Skeletal muscle cell (primary cell): ENCODE measurements at regions not wholly inside any gene's neighbourhood (a gene's known extent, or its start where the extent isn't known, plus 50 kb on each side); places are given as distances from the start of the nearest gene placed in this dataset.
"Not testable (repeated sequence)": the region's sequence is repeated elsewhere in the genome, so short reads cannot be mapped to it uniquely, and the experiment has no call there.

Source experiments
- DNase-seq: peaks from one replicate; pipeline ENCODE4 v3.0.0-alpha.2; 2010; ENCODE audit warnings: low read depth
- H3K4me3 ChIP-seq: 2 replicates; pipeline ENCODE4 v1.5.1; 2011; ENCODE audit warnings: low read depth, mild to moderate bottlenecking, control low read depth, low read length, moderate library complexity

GRCh38 chr6:16840725-16841124 lies 79.5 kb upstream of the ATXN1 start:
- no peak overlapping the region for H3K4me3 ChIP-seq
- DNase-seq = no peak

DNA sequence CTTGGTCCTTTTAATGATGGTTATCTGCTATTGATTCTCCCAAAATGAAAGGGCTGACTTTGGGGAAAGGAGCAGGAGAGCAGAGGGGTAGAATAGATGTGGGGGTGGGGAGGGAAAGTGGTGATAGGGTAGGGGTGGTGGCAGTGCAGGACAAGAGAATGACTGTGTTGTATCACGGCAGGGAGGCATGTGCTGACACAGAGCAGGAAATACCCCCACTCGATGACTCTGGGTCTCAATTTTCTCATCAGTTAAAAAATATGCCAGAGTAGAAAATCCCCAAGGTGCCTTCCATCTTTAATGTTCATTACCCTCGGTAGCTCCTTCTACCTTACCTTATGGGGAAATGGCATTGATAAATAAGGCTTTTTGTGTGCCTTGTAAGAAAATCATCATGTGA lies 79.0 kb upstream of the ATXN1 start:
- H3K4me3 ChIP-seq = no peak overlapping the region
- no peak for DNase-seq

DNA sequence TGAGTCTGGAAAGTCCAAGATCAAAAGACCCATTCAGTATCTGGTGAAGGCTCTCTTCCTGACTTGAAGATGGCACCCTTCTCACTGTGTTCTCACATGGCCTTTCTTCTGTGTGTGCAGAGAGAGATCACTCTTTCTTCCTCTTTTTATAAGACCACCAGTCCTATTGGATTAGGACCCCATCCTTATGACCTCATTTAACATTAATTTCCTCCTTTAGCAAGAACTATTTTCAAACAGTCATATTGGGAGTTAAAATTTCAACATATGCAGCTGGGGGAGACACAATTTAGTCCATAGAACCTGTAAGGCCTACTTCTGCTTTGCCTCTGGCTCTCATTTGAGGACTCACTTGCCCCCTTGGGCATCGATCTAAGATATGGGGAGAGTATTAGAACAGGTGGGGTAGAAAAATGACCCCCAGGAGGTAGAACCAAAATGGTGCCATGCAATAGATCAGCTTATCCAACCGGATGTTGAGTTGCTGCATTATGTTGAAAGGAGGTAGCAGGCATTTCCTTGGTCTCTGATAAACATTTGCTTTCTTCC lies 78.4 kb upstream of the ATXN1 start:
- H3K4me3 ChIP-seq = no peak overlapping the region
- DNase-seq = no peak

DNA sequence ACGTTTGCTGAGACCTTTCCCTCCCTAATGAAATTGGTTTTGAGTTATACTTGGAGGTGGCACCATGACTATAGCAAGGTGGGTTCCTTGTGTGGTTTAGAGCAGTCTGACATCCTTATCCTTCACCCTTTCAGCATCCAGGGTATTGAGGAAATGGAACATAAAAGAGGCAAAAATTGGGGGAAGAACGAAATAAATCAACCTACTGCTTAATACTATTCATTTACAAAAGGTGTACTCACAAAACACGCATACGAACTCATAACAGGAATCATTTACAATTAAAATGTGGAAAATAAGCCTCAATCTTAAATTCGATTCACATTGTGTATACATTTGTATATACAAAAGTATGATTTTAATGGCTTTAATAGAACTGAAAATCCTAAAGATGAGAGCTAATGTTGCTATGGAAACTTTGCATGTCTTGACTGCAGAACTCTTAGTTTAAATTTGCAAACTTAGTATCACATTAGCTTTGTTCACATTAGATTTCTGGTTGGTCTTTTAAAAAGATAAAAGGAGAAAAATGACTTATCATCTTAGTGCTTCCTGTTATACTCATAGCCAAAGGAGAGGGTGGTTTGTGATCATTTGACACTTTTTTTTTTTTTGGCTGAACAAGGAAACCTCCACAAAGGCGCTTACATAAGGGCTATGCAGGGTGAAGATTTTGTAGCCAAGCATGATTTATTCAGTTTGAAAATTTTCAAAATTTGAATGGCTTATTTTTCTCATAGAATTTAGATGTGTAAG lies 76.1 kb upstream of the ATXN1 start:
- no peak overlapping the region for H3K4me3 ChIP-seq

GRCh38 chr6:16836144-16836981 lies 75.1 kb upstream of the ATXN1 start:
- peak overlapping the region; percentile 3 for H3K4me3 ChIP-seq
- DNase-seq = no peak

More for the DNA sequence above, 76.1 kb upstream of the ATXN1 start:
- no peak for DNase-seq

- H3K4me3 ChIP-seq = no peak overlapping the region
- no peak for DNase-seq
Measured at GRCh38 chr6:16834242-16834641, 73.0 kb upstream of the ATXN1 start.

DNA sequence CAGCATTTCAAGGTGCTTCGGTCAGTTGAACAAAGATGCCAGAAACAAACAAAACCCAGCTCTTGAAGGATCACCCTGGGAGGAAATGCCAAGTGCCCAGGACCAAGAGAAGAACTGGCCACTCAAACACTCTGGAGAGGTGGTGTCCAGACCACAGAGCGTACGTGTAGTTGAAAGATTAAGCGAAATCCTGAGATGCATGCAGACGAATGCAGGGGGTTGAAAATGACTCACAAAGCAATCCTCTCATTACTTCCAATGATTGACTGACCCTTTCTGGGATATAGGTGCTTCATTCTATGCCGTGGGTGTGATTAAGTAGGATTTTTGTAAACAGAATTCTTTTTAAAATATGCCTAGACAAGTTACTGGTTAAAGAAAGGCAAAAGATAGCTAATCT lies 71.5 kb upstream of the ATXN1 start:
- no peak for DNase-seq
- H3K4me3 ChIP-seq = no peak overlapping the region

GRCh38 chr6:16832043-16832567 lies 70.8 kb upstream of the ATXN1 start:
- no peak overlapping the region for H3K4me3 ChIP-seq
- DNase-seq = no peak

GRCh38 chr6:16831136-16831535 lies 69.9 kb upstream of the ATXN1 start:
- DNase-seq = no peak
- no peak overlapping the region for H3K4me3 ChIP-seq

GRCh38 chr6:16828058-16828457 lies 66.8 kb upstream of the ATXN1 start:
- DNase-seq = no peak
- H3K4me3 ChIP-seq = no peak overlapping the region

GRCh38 chr6:16827627-16828026 lies 66.4 kb upstream of the ATXN1 start:
- no peak overlapping the region for H3K4me3 ChIP-seq
- DNase-seq = no peak

- DNase-seq = no peak
- no peak overlapping the region for H3K4me3 ChIP-seq
Measured at GRCh38 chr6:16825784-16826183, 64.5 kb upstream of the ATXN1 start.

DNA sequence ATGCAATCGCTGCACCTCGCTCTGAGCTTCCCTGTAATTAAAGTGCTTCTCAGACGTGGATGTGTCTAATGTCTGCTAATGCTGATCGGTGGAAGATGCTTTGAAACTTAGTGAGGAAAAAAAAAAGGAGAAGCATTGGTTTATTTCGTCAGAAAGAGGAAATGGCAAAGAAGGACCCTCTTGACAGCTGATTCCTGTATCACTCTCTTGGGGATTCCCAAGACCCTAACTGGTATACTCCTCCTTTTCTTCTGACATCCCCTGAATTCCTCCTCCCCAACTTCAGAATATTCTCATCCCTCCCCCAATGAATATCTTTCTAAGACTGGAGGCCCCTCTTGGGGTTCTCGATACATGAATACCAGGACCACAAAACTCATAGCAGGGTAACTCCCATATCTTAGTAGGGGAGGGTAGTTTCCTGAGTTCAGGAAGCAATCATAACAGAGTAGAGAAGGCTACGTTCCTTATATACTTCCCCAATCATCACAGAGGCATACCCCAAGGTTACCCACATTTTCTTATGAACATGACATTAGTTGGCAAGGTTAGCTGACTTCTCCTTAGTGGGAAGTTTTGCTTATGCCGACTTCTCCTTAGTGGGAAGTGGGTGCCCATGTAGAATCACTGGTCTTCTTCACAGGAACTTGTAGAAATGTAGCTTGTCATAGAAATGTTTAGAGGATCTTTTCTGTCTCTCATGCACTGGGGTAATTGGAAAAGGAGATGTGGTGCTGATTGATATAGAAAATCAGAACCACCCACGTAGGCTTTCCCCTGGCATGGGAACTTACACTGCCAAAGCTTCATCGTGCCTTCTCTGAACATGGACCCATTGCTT lies 63.8 kb upstream of the ATXN1 start:
- DNase-seq = no peak

DNA sequence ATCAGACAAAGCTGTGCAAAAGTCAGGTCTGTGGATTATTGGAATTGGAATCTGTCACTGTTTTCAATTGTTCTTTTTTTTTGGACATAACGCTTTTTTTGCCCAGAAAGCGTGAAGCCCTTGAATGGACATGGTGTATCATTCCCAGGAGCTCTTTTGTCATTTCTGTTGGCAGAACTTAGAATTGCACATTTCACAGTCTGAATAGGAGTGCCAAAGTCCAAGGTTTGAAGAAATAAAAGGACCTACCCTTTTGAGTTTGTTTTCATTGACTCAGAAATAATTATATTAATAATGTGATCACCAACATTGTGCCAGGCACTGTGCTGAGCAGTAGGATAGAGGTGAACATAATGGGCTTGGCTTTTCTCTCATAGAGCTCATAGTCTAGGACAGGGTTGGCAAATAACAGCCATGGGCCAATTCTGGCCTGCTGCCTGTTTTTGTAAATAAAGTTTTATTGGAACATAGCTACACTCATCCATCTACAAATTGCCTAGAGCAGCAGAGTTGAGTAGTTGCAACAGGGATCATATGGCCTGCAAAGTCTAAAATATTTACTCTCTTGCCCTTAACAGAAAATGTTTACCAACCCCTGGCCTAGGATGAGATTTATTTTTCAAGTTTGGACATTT lies 62.6 kb upstream of the ATXN1 start:
- no peak overlapping the region for H3K4me3 ChIP-seq
- no peak for DNase-seq

More for the DNA sequence above, 63.8 kb upstream of the ATXN1 start:
- no peak overlapping the region for H3K4me3 ChIP-seq

DNA sequence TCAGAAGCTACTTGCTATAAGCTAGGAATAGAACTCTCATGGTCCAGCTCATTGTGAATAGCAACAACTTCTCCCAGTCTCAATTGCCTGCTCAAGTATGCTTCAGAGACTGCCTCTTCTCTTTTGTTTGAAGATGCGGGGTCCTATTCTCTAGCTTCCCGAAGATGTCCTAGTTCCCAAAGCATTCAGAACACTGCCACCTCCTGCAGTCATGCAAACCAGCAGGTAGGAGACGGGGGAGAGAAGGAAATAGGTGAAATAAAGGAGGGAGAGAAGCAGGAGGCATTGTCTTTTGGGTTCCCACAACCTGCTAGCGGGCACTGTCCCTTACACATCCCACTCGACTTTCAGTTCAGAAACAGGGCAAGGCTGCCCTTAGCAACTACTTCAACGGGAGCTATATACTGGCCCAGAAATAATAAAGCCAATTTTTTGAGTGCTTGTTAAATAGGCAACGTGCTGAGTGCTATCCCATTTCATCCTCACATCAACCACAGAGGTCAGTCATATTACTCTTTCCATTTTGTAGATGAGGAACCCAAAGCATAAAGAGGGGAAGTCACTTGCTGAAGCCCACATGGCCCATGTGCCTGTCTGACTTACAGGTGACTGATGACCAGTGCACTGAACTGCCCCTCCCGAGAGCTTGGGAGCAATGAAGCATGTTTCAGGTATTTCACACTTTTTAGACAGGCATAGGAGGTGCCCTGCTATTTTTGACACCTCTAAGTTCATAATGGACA lies 61.9 kb upstream of the ATXN1 start:
- H3K4me3 ChIP-seq = no peak overlapping the region
- no peak for DNase-seq

- H3K4me3 ChIP-seq = no peak overlapping the region
- DNase-seq = no peak
Measured at GRCh38 chr6:16822529-16822928, 61.3 kb upstream of the ATXN1 start.

GRCh38 chr6:16821834-16822264 lies 60.6 kb upstream of the ATXN1 start:
- no peak overlapping the region for H3K4me3 ChIP-seq
- DNase-seq = no peak

DNA sequence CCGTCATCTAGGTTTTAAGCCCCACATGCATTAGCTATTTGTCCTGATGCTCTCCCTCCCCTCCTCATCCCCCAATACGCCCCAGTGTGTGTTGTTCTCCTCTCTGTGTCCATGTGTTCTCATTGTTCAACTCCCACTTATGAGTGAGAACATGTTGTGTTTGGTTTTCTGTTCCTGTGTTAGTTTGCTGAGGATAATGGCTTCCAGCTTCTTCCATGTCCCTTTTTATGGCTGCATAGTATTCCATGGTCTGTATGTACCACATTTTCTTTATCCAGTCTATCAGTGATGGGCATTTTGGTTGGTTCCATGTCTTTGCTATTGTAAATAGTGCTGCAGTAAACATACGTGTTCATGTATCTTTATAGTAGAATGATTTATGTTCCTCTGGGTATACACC lies 59.0 kb upstream of the ATXN1 start:
- not testable (repeated sequence) for DNase-seq, H3K4me3 ChIP-seq
